ENCODE measurements at regions not wholly inside any gene's neighbourhood (a gene's known extent, or its start where the extent isn't known, plus 50 kb on each side); places are given as distances from the start of the nearest gene placed in this dataset.

- no peak for DNase-seq
- no peak for TF ChIP-seq CTCF (conservative IDR thresholded peaks at IDR 0.05)
- no peak for TF ChIP-seq EZH2 (IDR thresholded peaks at IDR 0.05; ENCODE audit: low read depth)
- Histone ChIP-seq H3K4me3 (no peak overlapping the region), H3K9me3 (ENCODE audit: insufficient read depth, low read depth) (no peaks in the 10 kb centered on the region), H3K9me2 (ENCODE audit: insufficient read depth) (no peaks in the 10 kb centered on the region), H3K79me2 (ENCODE audit: low read depth) (no peaks in the 10 kb centered on the region), H3K4me1 (replicated peaks; ENCODE audit: insufficient read depth) (no peaks in the 10 kb centered on the region), H3K27ac (no peak overlapping the region), H3F3A (ENCODE audit: insufficient read depth, low read depth) (no peaks in the 10 kb centered on the region), H3K4me2 (no peak overlapping the region), H3K27me3 (ENCODE audit: insufficient read depth, low read depth) (no peaks in the 10 kb centered on the region), H2AFZ (no peak overlapping the region), H4K20me1 (ENCODE audit: insufficient read depth) (no peaks in the 10 kb centered on the region), H3K36me3 (ENCODE audit: low read depth) (no peaks in the 10 kb centered on the region)
- no TSS peak for BruUV-seq (replicated peaks)
- intact Hi-C loops (cut with micrococcal nuclease; ENCODE audit: unreplicated experiment) = no loop called here
- ChIA-PET POLR2A (ENCODE audit: unreplicated experiment) (no interaction called here), CTCF (no interaction called here)
Observed at GRCh38 chr6:88223298-88223697, 57.2 kb upstream of the CNR1 start.

GRCh38 chr6:88220493-88220892 is 54.3 kb upstream of the CNR1 start:
- Histone ChIP-seq H3K27me3 (ENCODE audit: insufficient read depth, low read depth) (no peaks in the 10 kb centered on the region), H3K79me2 (ENCODE audit: low read depth) (no peaks in the 10 kb centered on the region), H3K4me1 (replicated peaks; ENCODE audit: insufficient read depth) (no peaks in the 10 kb centered on the region), H3K36me3 (ENCODE audit: low read depth) (no peaks in the 10 kb centered on the region), H4K20me1 (ENCODE audit: insufficient read depth) (no peaks in the 10 kb centered on the region), H3K27ac (no peak overlapping the region), H3F3A (ENCODE audit: insufficient read depth, low read depth) (no peaks in the 10 kb centered on the region), H3K9me3 (ENCODE audit: insufficient read depth, low read depth) (no peaks in the 10 kb centered on the region), H3K4me3 (no peak overlapping the region), H3K9me2 (ENCODE audit: insufficient read depth) (no peaks in the 10 kb centered on the region), H2AFZ (no peak overlapping the region), H3K4me2 (no peak overlapping the region)
- CTCF ChIA-PET = no interaction called here
- intact Hi-C loops (cut with micrococcal nuclease; ENCODE audit: unreplicated experiment) = no loop called here
- TF ChIP-seq EZH2 (IDR thresholded peaks at IDR 0.05; ENCODE audit: low read depth) = no peak
- no peak for DNase-seq
- no TSS peak for BruUV-seq (replicated peaks)
- POLR2A ChIA-PET (ENCODE audit: unreplicated experiment) = no interaction called here

GRCh38 chr6:88216182-88216581 is 50.0 kb upstream of the CNR1 start:
- Histone ChIP-seq H3F3A (ENCODE audit: insufficient read depth, low read depth) (no peaks in the 10 kb centered on the region), H3K9me2 (ENCODE audit: insufficient read depth) (no peaks in the 10 kb centered on the region), H3K79me2 (ENCODE audit: low read depth) (no peaks in the 10 kb centered on the region), H3K36me3 (ENCODE audit: low read depth) (no peaks in the 10 kb centered on the region), H3K27ac (no peak overlapping the region), H3K4me3 (no peak overlapping the region), H3K9me3 (ENCODE audit: insufficient read depth, low read depth) (no peaks in the 10 kb centered on the region), H2AFZ (no peak overlapping the region), H3K27me3 (ENCODE audit: insufficient read depth, low read depth) (no peaks in the 10 kb centered on the region), H4K20me1 (ENCODE audit: insufficient read depth) (no peaks in the 10 kb centered on the region), H3K4me2 (no peak overlapping the region), H3K4me1 (replicated peaks; ENCODE audit: insufficient read depth) (no peaks in the 10 kb centered on the region)
- POLR2A ChIA-PET (ENCODE audit: unreplicated experiment) = no interaction called here
- intact Hi-C loops (cut with micrococcal nuclease; ENCODE audit: unreplicated experiment) = no loop called here
- CTCF ChIA-PET = no interaction called here
- no peak for DNase-seq
- no TSS peak for BruUV-seq (replicated peaks)
- TF ChIP-seq CTCF (conservative IDR thresholded peaks at IDR 0.05) (no peak), EZH2 (IDR thresholded peaks at IDR 0.05; ENCODE audit: low read depth) (no peak)
